Tibial nerve (tissue), 4 donors: ENCODE measurements at regions not wholly inside any gene's neighbourhood (a gene's known extent, or its start where the extent isn't known, plus 50 kb on each side); places are given as distances from the start of the nearest gene placed in this dataset.

Experiments
- DNase-seq, 2 donors: peaks; one replicate each; pipeline ENCODE4 v3.0.0-alpha.2; 2019; ENCODE audit warnings: low spot score in 2 of 2
- H3K27ac ChIP-seq, 4 donors: fragments of 200-600 bp; sonication (generic) in 3 of 4; one replicate each; pipeline ENCODE4 v1.5.1; 2017 to 2019; ENCODE audit warnings: mild to moderate bottlenecking in 1 of 4
- H3K27me3 ChIP-seq, 2 donors: fragments of 200-600 bp; sonication (generic) in 1 of 2; one replicate each; pipeline versions ENCODE4 v1.5.1 to v1.6.0; 2017 to 2019
- H3K36me3 ChIP-seq, 3 donors: fragments of 200-600 bp; sonication (generic); one replicate each; pipeline ENCODE4 v1.5.1; 2018 to 2019
- H3K4me1 ChIP-seq, 4 donors: fragments of 200-600 bp; sonication (generic) in 3 of 4; one replicate each; pipeline ENCODE4 v1.5.1; 2017 to 2019
- H3K4me3 ChIP-seq, 4 donors: fragments of 200-600 bp; sonication (generic) in 3 of 4; one replicate each; pipeline ENCODE4 v1.5.1; 2017 to 2019; ENCODE audit warnings: mild to moderate bottlenecking in 1 of 4, moderate library complexity in 1 of 4
- H3K9me3 ChIP-seq, 4 donors: fragments of 200-600 bp; sonication (generic) in 3 of 4; one replicate each; pipeline ENCODE4 v1.5.1; 2017 to 2019
- CTCF ChIP-seq, 5 experiments: fragments of 200-600 bp in 3 of 5; fragments of 450-650 bp in 2 of 5; sonication (generic) in 3 of 5; IDR thresholded peaks; one replicate each; pipeline ENCODE4 v1.5.1; 2016 to 2019; ENCODE audit warnings: antibody characterized with exemption in 5 of 5, mild to moderate bottlenecking in 3 of 5, moderate library complexity in 2 of 5
- EP300 ChIP-seq, 2 donors: sonication (generic); formaldehyde crosslinking; IDR thresholded peaks; one replicate each; pipeline ENCODE4 v1.6.1; 2017; ENCODE audit warnings: antibody characterized with exemption in 2 of 2, mild to moderate bottlenecking in 1 of 2
- POLR2A ChIP-seq, 2 donors: fragments of 450-650 bp; IDR thresholded peaks; one replicate each; pipeline ENCODE4 v1.6.1; 2017; ENCODE audit warnings: antibody characterized with exemption in 2 of 2, mild to moderate bottlenecking in 2 of 2, moderate library complexity in 2 of 2
- WGBS, 2 donors: methylation state at CpG; one replicate each; pipeline ENCODE4 v1.1.5; 2018; 5-methylcytosine and 5-hydroxymethylcytosine counted together

GRCh38 chr1:198970916-198971315 is 332.1 kb downstream of the PTPRC start:
- H3K4me1 ChIP-seq = no peaks in the 10 kb centered on the region
- H3K9me3 ChIP-seq = no peaks in the 10 kb centered on the region
- TF ChIP-seq EP300 (IDR thresholded peaks at IDR 0.05) (no peak), CTCF (IDR thresholded peaks at IDR 0.05) (no peak), POLR2A (IDR thresholded peaks at IDR 0.05) (no peak)
- H3K27me3 ChIP-seq = no peaks in the 10 kb centered on the region
- H3K27ac ChIP-seq = no peak overlapping the region
- no peaks in the 10 kb centered on the region for H3K36me3 ChIP-seq
- DNase-seq = no peak
- H3K4me3 ChIP-seq = no peak overlapping the region

GRCh38 chr1:198977909-198978308 is 339.1 kb downstream of the PTPRC start:
- no peaks in the 10 kb centered on the region for H3K27me3 ChIP-seq
- H3K4me1 ChIP-seq = no peaks in the 10 kb centered on the region
- no peak overlapping the region for H3K27ac ChIP-seq
- 96 to 97% methylated on average over 1 of the region's 1 CpG for WGBS, 2 donors
- no peak for DNase-seq
- no peak for TF ChIP-seq EP300 (IDR thresholded peaks at IDR 0.05)
- no peak for TF ChIP-seq POLR2A (IDR thresholded peaks at IDR 0.05)
- TF ChIP-seq CTCF (IDR thresholded peaks at IDR 0.05) = no peak
- H3K4me3 ChIP-seq = no peak overlapping the region
- no peaks in the 10 kb centered on the region for H3K36me3 ChIP-seq
- no peaks in the 10 kb centered on the region for H3K9me3 ChIP-seq

- Histone ChIP-seq H3K4me1 (no peaks in the 10 kb centered on the region), H3K4me3 (no peak overlapping the region), H3K27ac (no peak overlapping the region), H3K9me3 (no peaks in the 10 kb centered on the region), H3K36me3 (no peaks in the 10 kb centered on the region), H3K27me3 (no peaks in the 10 kb centered on the region)
- no peak for DNase-seq
- TF ChIP-seq EP300 (IDR thresholded peaks at IDR 0.05) (no peak), POLR2A (IDR thresholded peaks at IDR 0.05) (no peak), CTCF (IDR thresholded peaks at IDR 0.05) (no peak)
- WGBS, 2 donors = 32 to 47% methylated on average over 1 of the region's 1 CpG
Measured at GRCh38 chr1:198978523-198978922, 339.7 kb downstream of the PTPRC start.

GRCh38 chr1:198986036-198986435 is 347.2 kb downstream of the PTPRC start:
- H3K9me3 ChIP-seq = no peaks in the 10 kb centered on the region
- no peaks in the 10 kb centered on the region for H3K36me3 ChIP-seq
- no peaks in the 10 kb centered on the region for H3K27me3 ChIP-seq
- H3K4me3 ChIP-seq = no peak overlapping the region
- no peak overlapping the region for H3K27ac ChIP-seq
- TF ChIP-seq EP300 (IDR thresholded peaks at IDR 0.05) = no peak
- TF ChIP-seq POLR2A (IDR thresholded peaks at IDR 0.05) = no peak
- no peak for TF ChIP-seq CTCF (IDR thresholded peaks at IDR 0.05)
- DNase-seq = no peak
- H3K4me1 ChIP-seq = no peaks in the 10 kb centered on the region
- 90 to 93% methylated on average over 2 of the region's 2 CpGs for WGBS, 2 donors

GRCh38 chr1:198986442-198986841 is 347.6 kb downstream of the PTPRC start:
- H3K27me3 ChIP-seq = no peaks in the 10 kb centered on the region
- H3K4me1 ChIP-seq = no peaks in the 10 kb centered on the region
- H3K4me3 ChIP-seq = no peak overlapping the region
- H3K27ac ChIP-seq = no peak overlapping the region
- 67% methylated on average over 1 of the region's 1 CpG for WGBS, 2 donors
- H3K9me3 ChIP-seq = no peaks in the 10 kb centered on the region
- DNase-seq = no peak
- no peak for TF ChIP-seq CTCF (IDR thresholded peaks at IDR 0.05)
- no peak for TF ChIP-seq EP300 (IDR thresholded peaks at IDR 0.05)
- no peak for TF ChIP-seq POLR2A (IDR thresholded peaks at IDR 0.05)
- no peaks in the 10 kb centered on the region for H3K36me3 ChIP-seq
